SIG-M5 treated with dmso at 0.1 percent for 504 hours (cell line): ENCODE measurements at regions not wholly inside any gene's neighbourhood (a gene's known extent, or its start where the extent isn't known, plus 50 kb on each side); places are given as distances from the start of the nearest gene placed in this dataset.

ENCODE experiments used
- DNase-seq: peaks from one replicate; lab custom pipeline; 2025; ENCODE audit not compliant: unreplicated experiment; lab: John Stamatoyannopoulos, UW

GRCh38 chr9:99326112-99326916 is 104.2 kb downstream of the SEC61B start:
- DNase-seq = no peak

- no peak for DNase-seq
Measured at GRCh38 chr9:99326917-99327189, 104.8 kb downstream of the SEC61B start.

GRCh38 chr9:99327667-99328066 is 105.6 kb downstream of the SEC61B start:
- DNase-seq = no peak

- DNase-seq = no peak
Measured at GRCh38 chr9:99335280-99335679, 113.2 kb downstream of the SEC61B start.

- no peak for DNase-seq
Measured at GRCh38 chr9:99336005-99336404, 113.9 kb downstream of the SEC61B start.

GRCh38 chr9:99336531-99336930 is 114.4 kb downstream of the SEC61B start:
- no peak for DNase-seq

GRCh38 chr9:99340281-99340680 is 118.2 kb downstream of the SEC61B start:
- DNase-seq = no peak

GRCh38 chr9:99341686-99342085 is 119.6 kb downstream of the SEC61B start:
- DNase-seq = no peak

GRCh38 chr9:99345451-99345850 is 123.4 kb downstream of the SEC61B start:
- DNase-seq = no peak

- DNase-seq = no peak
Measured at GRCh38 chr9:99345942-99346341, 123.9 kb downstream of the SEC61B start.

- no peak for DNase-seq
Measured at GRCh38 chr9:99347568-99347967, 125.5 kb downstream of the SEC61B start.

GRCh38 chr9:99348289-99348688 is 126.2 kb downstream of the SEC61B start:
- no peak for DNase-seq

- DNase-seq = no peak
Measured at GRCh38 chr9:99349870-99350269, 127.8 kb downstream of the SEC61B start.

- no peak for DNase-seq
Measured at GRCh38 chr9:99350461-99350860, 128.4 kb downstream of the SEC61B start.

GRCh38 chr9:99351647-99352046 is 129.6 kb downstream of the SEC61B start:
- DNase-seq = no peak

GRCh38 chr9:99352826-99353225 is 130.7 kb downstream of the SEC61B start:
- DNase-seq = no peak

- no peak for DNase-seq
Measured at GRCh38 chr9:99353408-99353807, 131.3 kb downstream of the SEC61B start.

- DNase-seq = no peak
Measured at GRCh38 chr9:99354104-99354503, 132.0 kb downstream of the SEC61B start.

GRCh38 chr9:99356512-99356971 is 134.5 kb downstream of the SEC61B start:
- no peak for DNase-seq

- no peak for DNase-seq
Measured at GRCh38 chr9:99357575-99357974, 135.5 kb downstream of the SEC61B start.

GRCh38 chr9:99358668-99359067 is 136.6 kb downstream of the SEC61B start:
- no peak for DNase-seq

- DNase-seq = no peak
Measured at GRCh38 chr9:99359336-99359735, 137.3 kb downstream of the SEC61B start.

- DNase-seq = no peak
Measured at GRCh38 chr9:99360026-99360425, 137.9 kb downstream of the SEC61B start.
